Osteoblast (primary cell): ENCODE measurements at regions not wholly inside any gene's neighbourhood (a gene's known extent, or its start where the extent isn't known, plus 50 kb on each side); places are given as distances from the start of the nearest gene placed in this dataset.

Experiments
- DNase-seq: peaks from one replicate; pipeline ENCODE4 v3.0.0; 2011; ENCODE audit warnings: low spot score, mixed read lengths; ENCODE audit not compliant: insufficient read length; ENCODE audit errors: missing footprints
- H2AFZ ChIP-seq: 2 replicates; pipeline ENCODE4 v1.6.0; 2011; ENCODE audit warnings: mild to moderate bottlenecking, low read length
- H3K27ac ChIP-seq: 2 replicates; pipeline ENCODE4 v1.5.1; 2011; ENCODE audit warnings: mild to moderate bottlenecking, low read depth, low read length, moderate library complexity
- H3K27me3 ChIP-seq: 2 replicates; pipeline ENCODE4 v1.6.0; 2012; ENCODE audit warnings: mild to moderate bottlenecking, control low read depth, inconsistent platforms, low read length, moderate library complexity; ENCODE audit not compliant: insufficient read depth
- H3K36me3 ChIP-seq: 2 replicates; pipeline ENCODE4 v1.5.1; 2011; ENCODE audit warnings: mild to moderate bottlenecking, low read length, control low read depth, moderate library complexity; ENCODE audit not compliant: insufficient read depth
- H3K4me1 ChIP-seq: 2 replicates; pipeline ENCODE4 v1.5.1; 2011; ENCODE audit warnings: mild to moderate bottlenecking, low read length, control low read depth, moderate library complexity; ENCODE audit not compliant: insufficient read depth
- H3K4me2 ChIP-seq: 2 replicates; pipeline ENCODE4 v1.6.0; 2011; ENCODE audit warnings: mild to moderate bottlenecking, low read length; ENCODE audit not compliant: insufficient read depth
- H3K4me3 ChIP-seq: fragments of 200-600 bp; sonication (generic); 3 replicates; pipeline ENCODE4 v1.5.1; 2012; ENCODE audit warnings: mild to moderate bottlenecking, low read length, inconsistent platforms; ENCODE audit not compliant: insufficient read depth
- H3K79me2 ChIP-seq: 2 replicates; pipeline ENCODE4 v1.6.0; 2012; ENCODE audit warnings: mild to moderate bottlenecking, low read length, control low read depth, inconsistent platforms; ENCODE audit not compliant: insufficient read depth
- H3K9me3 ChIP-seq: 2 replicates; pipeline ENCODE4 v1.5.1; 2011; ENCODE audit warnings: low read depth, low read length, control low read depth
- H4K20me1 ChIP-seq: 2 replicates; pipeline ENCODE4 v1.6.0; 2012; ENCODE audit warnings: mild to moderate bottlenecking, low read length, control low read depth; ENCODE audit not compliant: insufficient read depth
- CTCF ChIP-seq: IDR thresholded peaks from 2 replicates; pipeline ENCODE4 v1.5.1; 2011; ENCODE audit warnings: mild to moderate bottlenecking, low read depth, low read length, moderate library complexity; ENCODE audit errors: extremely low read depth

- H2AFZ ChIP-seq = no peak overlapping the region
- H3K4me1 ChIP-seq = peaks cover 10% of the 10 kb centered on the region
- H3K9me3 ChIP-seq = peaks cover 3% of the 10 kb centered on the region
- H3K4me2 ChIP-seq = no peak overlapping the region
- H3K27me3 ChIP-seq = peaks cover 12% of the 10 kb centered on the region
- no peak overlapping the region for H3K4me3 ChIP-seq
- TF ChIP-seq CTCF = no peak
- H3K27ac ChIP-seq = no peak overlapping the region
- H3K79me2 ChIP-seq = no peaks in the 10 kb centered on the region
- H3K36me3 ChIP-seq = no peaks in the 10 kb centered on the region
- DNase-seq = no peak
- no peaks in the 10 kb centered on the region for H4K20me1 ChIP-seq
Observed at GRCh38 chr22:26806445-26807175, 149.2 kb downstream of the MIAT start.

- Histone ChIP-seq H3K4me1 (peaks cover 10% of the 10 kb centered on the region), H3K4me2 (no peak overlapping the region), H3K9me3 (peaks cover 3% of the 10 kb centered on the region), H3K36me3 (no peaks in the 10 kb centered on the region), H3K79me2 (no peaks in the 10 kb centered on the region), H3K27ac (no peak overlapping the region), H3K27me3 (no peaks in the 10 kb centered on the region), H2AFZ (no peak overlapping the region), H3K4me3 (no peak overlapping the region), H4K20me1 (no peaks in the 10 kb centered on the region)
- DNase-seq = no peak
- TF ChIP-seq CTCF = no peak
Observed at GRCh38 chr22:26811647-26811992, 154.2 kb downstream of the MIAT start.

- TF ChIP-seq CTCF = no peak
- Histone ChIP-seq H3K79me2 (no peaks in the 10 kb centered on the region), H3K4me3 (no peak overlapping the region), H3K4me2 (no peak overlapping the region), H2AFZ (no peak overlapping the region), H3K27me3 (no peaks in the 10 kb centered on the region), H3K4me1 (peaks cover 10% of the 10 kb centered on the region), H3K36me3 (no peaks in the 10 kb centered on the region), H4K20me1 (no peaks in the 10 kb centered on the region), H3K27ac (no peak overlapping the region), H3K9me3 (peaks cover 3% of the 10 kb centered on the region)
- no peak for DNase-seq
Observed at GRCh38 chr22:26812731-26813130, 155.3 kb downstream of the MIAT start.

- H3K9me3 ChIP-seq = peaks cover 13% of the 10 kb centered on the region
- no peaks in the 10 kb centered on the region for H3K79me2 ChIP-seq
- H3K4me3 ChIP-seq = no peak overlapping the region
- H3K4me1 ChIP-seq = no peaks in the 10 kb centered on the region
- peaks cover 5% of the 10 kb centered on the region for H3K27me3 ChIP-seq
- H3K27ac ChIP-seq = no peak overlapping the region
- no peaks in the 10 kb centered on the region for H3K36me3 ChIP-seq
- no peak overlapping the region for H3K4me2 ChIP-seq
- H2AFZ ChIP-seq = no peak overlapping the region
- DNase-seq = no peak
- H4K20me1 ChIP-seq = no peaks in the 10 kb centered on the region
- TF ChIP-seq CTCF = no peak
Observed at GRCh38 chr22:26816726-26817125, 159.3 kb downstream of the MIAT start.
